ENCODE measurements at regions not wholly inside any gene's neighbourhood (a gene's known extent, or its start where the extent isn't known, plus 50 kb on each side); places are given as distances from the start of the nearest gene placed in this dataset.

DNA sequence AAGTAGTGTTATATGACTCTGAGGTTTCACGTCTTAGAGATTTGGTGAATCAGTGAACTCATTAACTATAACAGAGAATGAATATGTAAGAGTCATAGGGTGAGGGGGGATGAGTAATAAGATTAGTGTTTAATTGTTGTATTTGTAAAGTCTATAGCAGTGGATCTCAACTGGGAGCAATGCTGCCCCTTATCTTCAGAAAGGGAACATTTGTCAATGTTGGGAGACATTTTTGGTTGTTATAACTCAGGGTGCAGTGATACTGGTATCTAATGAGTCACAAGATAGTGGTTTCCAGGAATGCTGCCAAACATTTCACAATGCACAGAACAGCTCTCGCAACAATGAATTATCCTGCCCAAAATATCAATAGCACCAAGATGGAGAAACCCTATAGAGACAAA is 1193.7 kb downstream of the GALC start:
- peak; percentile 92 for DNase-seq (ENCODE audit: low read depth, low spot score)
- TF ChIP-seq, protein P1, sequence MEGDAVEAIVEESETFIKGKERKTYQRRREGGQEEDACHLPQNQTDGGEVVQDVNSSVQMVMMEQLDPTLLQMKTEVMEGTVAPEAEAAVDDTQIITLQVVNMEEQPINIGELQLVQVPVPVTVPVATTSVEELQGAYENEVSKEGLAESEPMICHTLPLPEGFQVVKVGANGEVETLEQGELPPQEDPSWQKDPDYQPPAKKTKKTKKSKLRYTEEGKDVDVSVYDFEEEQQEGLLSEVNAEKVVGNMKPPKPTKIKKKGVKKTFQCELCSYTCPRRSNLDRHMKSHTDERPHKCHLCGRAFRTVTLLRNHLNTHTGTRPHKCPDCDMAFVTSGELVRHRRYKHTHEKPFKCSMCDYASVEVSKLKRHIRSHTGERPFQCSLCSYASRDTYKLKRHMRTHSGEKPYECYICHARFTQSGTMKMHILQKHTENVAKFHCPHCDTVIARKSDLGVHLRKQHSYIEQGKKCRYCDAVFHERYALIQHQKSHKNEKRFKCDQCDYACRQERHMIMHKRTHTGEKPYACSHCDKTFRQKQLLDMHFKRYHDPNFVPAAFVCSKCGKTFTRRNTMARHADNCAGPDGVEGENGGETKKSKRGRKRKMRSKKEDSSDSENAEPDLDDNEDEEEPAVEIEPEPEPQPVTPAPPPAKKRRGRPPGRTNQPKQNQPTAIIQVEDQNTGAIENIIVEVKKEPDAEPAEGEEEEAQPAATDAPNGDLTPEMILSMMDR (IDR thresholded peaks at IDR 0.05; ENCODE audit: low read depth, low read length): no peak
- CTCF ChIA-PET: no interaction called here
- no peak overlapping the region for H3K27ac ChIP-seq (ENCODE audit: low read depth, low read length)
- H3K9me3 ChIP-seq (ENCODE audit: control insufficient read depth, insufficient read depth, low read length): no peaks in the 10 kb centered on the region
- H3K4me3 ChIP-seq (ENCODE audit: low read depth, low read length): no peak overlapping the region
- no peaks in the 10 kb centered on the region for H3K27me3 ChIP-seq (ENCODE audit: control insufficient read depth, insufficient read depth, low read length)
- POLR2A ChIA-PET: interaction anchor here (2.1 kb wide), 1 partner anchor 53 kb away, joined by 7 read pairs; no protein-coding TSS in a partner anchor

DNA sequence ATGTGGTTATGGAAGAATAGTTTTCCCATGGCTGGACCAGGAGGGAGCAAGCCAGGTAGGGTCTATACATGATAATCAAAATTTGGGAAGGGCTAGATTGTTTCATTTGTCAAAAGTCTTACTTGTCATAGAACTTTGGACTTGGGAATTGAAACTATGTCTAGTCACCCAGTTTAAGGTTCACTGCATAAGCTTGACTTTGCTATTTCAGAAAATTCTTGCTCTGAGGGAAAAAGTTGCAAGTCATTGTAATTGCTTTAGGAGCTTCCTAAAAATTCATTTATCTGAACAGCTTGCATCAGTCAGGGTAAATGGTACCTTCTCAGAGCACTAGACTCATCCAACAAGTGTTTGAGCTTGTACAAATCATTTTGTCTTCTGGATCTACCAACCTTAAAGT is 1194.7 kb downstream of the GALC start:
- ChIA-PET POLR2A (interaction anchor here (2.1 kb wide), 1 partner anchor 54 kb away, joined by 7 read pairs; no protein-coding TSS in a partner anchor), CTCF (no interaction called here)
- H3K27ac ChIP-seq (ENCODE audit: low read depth, low read length): no peak overlapping the region
- H3K9me3 ChIP-seq (ENCODE audit: control insufficient read depth, insufficient read depth, low read length): no peaks in the 10 kb centered on the region
- no peak overlapping the region for H3K4me3 ChIP-seq (ENCODE audit: low read depth, low read length)
- TF ChIP-seq, protein P1 (IDR thresholded peaks at IDR 0.05; ENCODE audit: low read depth, low read length): no peak
- no peak for DNase-seq (ENCODE audit: low read depth, low spot score)
- no peaks in the 10 kb centered on the region for H3K27me3 ChIP-seq (ENCODE audit: control insufficient read depth, insufficient read depth, low read length)

GRCh38 chr14:86797075-86797351 is 1196.0 kb downstream of the GALC start:
- H3K9me3 ChIP-seq (ENCODE audit: control insufficient read depth, insufficient read depth, low read length): peaks cover under 1% of the 10 kb centered on the region; the same call in 1 of the 2 replicates
- TF ChIP-seq, protein P1 (IDR thresholded peaks at IDR 0.05; ENCODE audit: low read depth, low read length): no peak
- no peak overlapping the region for H3K27ac ChIP-seq (ENCODE audit: low read depth, low read length)
- ChIA-PET CTCF (no interaction called here), POLR2A (interaction anchor here (0.7 kb wide), 1 partner anchor 947 kb away, joined by 3 read pairs; no protein-coding TSS in a partner anchor)
- no peak overlapping the region for H3K4me3 ChIP-seq (ENCODE audit: low read depth, low read length)
- DNase-seq (ENCODE audit: low read depth, low spot score): no peak
- H3K27me3 ChIP-seq (ENCODE audit: control insufficient read depth, insufficient read depth, low read length): no peaks in the 10 kb centered on the region

DNA sequence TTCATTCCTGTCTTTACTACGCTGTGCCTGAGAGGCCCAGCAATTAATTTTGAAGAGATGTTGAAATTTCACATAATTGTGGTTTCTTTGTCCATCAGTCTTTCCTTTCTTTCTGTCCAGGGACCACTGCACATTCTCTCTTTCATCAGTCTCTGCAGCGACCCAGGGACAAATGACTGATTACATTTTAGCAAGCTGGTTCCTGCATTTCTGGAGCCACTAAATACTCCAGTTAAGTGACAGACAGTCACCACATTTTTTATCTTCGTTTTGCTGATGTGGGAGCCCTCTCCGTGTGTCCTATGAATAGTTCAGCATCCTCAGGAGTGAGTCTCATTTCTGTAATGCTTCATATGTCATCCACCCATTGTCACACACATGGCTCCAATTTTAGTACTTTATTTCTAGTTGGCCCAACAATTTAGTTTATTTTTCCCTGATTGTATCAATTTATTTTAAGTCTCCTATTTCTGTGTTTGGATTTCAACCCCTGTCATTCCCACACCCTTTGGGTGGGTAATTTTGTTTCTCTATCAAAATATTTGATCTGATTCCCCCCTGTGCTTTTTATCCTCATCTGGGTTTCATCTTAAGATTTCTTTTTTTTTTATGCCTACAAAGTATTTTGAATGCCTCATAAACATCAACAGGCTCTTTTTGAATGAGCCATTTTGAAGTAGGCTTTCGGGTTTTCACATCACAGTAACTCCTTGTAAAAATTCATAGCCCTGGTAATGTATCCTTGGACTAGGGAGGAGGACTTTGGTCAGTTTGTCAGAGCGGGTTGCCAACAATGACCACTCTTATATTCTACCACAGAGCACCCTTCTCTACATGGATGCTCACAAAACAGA is 1196.5 kb downstream of the GALC start:
- Histone ChIP-seq H3K27me3 (ENCODE audit: control insufficient read depth, insufficient read depth, low read length) (no peaks in the 10 kb centered on the region), H3K27ac (ENCODE audit: low read depth, low read length) (no peak overlapping the region), H3K4me3 (ENCODE audit: low read depth, low read length) (no peak overlapping the region), H3K9me3 (ENCODE audit: control insufficient read depth, insufficient read depth, low read length) (peaks cover 4% of the 10 kb centered on the region; the same call in 1 of the 2 replicates)
- TF ChIP-seq, protein P1 (IDR thresholded peaks at IDR 0.05; ENCODE audit: low read depth, low read length): no peak
- DNase-seq (ENCODE audit: low read depth, low spot score): no peak
- CTCF ChIA-PET: no interaction called here
- POLR2A ChIA-PET: interaction anchor here (0.6 to 0.7 kb wide), 3 partner anchors 119 to 947 kb away, joined by 3 to 9 read pairs (median 3); no protein-coding TSS in a partner anchor

DNA sequence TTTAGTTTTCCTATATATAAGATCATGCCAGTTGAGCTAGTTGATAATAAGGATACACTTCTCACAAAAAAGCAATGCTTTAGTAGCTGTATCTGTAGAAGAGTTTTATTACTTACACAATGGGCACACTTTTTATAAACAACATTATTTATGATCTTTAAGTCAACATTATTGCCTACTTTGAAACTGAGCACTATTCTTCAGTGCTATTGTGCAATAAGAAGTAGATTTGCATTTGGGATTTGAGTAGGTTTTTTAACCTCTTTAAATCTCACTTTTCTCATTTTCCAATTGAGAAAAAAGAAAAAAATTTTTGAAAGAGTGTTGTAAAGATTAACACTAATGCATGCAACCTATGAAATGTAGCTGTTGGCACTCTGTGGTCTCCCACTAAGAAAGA is 1198.3 kb downstream of the GALC start:
- peaks cover 7% of the 10 kb centered on the region; the same call in 1 of the 2 replicates for H3K9me3 ChIP-seq (ENCODE audit: control insufficient read depth, insufficient read depth, low read length)
- H3K27ac ChIP-seq (ENCODE audit: low read depth, low read length): no peak overlapping the region
- TF ChIP-seq, protein P1 (IDR thresholded peaks at IDR 0.05; ENCODE audit: low read depth, low read length): no peak
- no peak for DNase-seq (ENCODE audit: low read depth, low spot score)
- ChIA-PET POLR2A (no interaction called here), CTCF (no interaction called here)
- no peaks in the 10 kb centered on the region for H3K27me3 ChIP-seq (ENCODE audit: control insufficient read depth, insufficient read depth, low read length)
- no peak overlapping the region for H3K4me3 ChIP-seq (ENCODE audit: low read depth, low read length)

Measured in AG04450 (cell line).